ENCODE measurements at regions not wholly inside any gene's neighbourhood (a gene's known extent, or its start where the extent isn't known, plus 50 kb on each side); places are given as distances from the start of the nearest gene placed in this dataset.
A peak's percentile ranks its signal among the peaks of the same experiment; 100 is the strongest.

GRCh38 chr12:24551163-24551786 is 397.6 kb downstream of the BCAT1 start:
- H3K4me3 ChIP-seq (ENCODE audit: low read depth, low read length) = peak overlapping the region; percentile 25
- TF ChIP-seq CTCF (IDR thresholded peaks at IDR 0.05; ENCODE audit: low read depth, low read length) = no peak

GRCh38 chr12:24550609-24551008 is 398.3 kb downstream of the BCAT1 start:
- TF ChIP-seq CTCF (IDR thresholded peaks at IDR 0.05; ENCODE audit: low read depth, low read length) = no peak
- H3K4me3 ChIP-seq (ENCODE audit: low read depth, low read length) = peak overlapping the region; percentile 25

- TF ChIP-seq CTCF (IDR thresholded peaks at IDR 0.05; ENCODE audit: low read depth, low read length) = no peak
- H3K4me3 ChIP-seq (ENCODE audit: low read depth, low read length) = no peak overlapping the region
These were observed 402.2 kb downstream of the BCAT1 start for GRCh38 chr12:24546661-24547060.

GRCh38 chr12:24546084-24546483 is 402.8 kb downstream of the BCAT1 start:
- no peak overlapping the region for H3K4me3 ChIP-seq (ENCODE audit: low read depth, low read length)
- TF ChIP-seq CTCF (IDR thresholded peaks at IDR 0.05; ENCODE audit: low read depth, low read length) = no peak

GRCh38 chr12:24544368-24544767 is 404.5 kb downstream of the BCAT1 start:
- TF ChIP-seq CTCF (IDR thresholded peaks at IDR 0.05; ENCODE audit: low read depth, low read length) = no peak

GRCh38 chr12:24541193-24541871 is 407.6 kb downstream of the BCAT1 start:
- H3K4me3 ChIP-seq (ENCODE audit: low read depth, low read length) = no peak overlapping the region
- no peak for TF ChIP-seq CTCF (IDR thresholded peaks at IDR 0.05; ENCODE audit: low read depth, low read length)

More at GRCh38 chr12:24544368-24544767, 404.5 kb downstream of the BCAT1 start:
- no peak overlapping the region for H3K4me3 ChIP-seq (ENCODE audit: low read depth, low read length)

GRCh38 chr12:24539646-24540045 is 409.3 kb downstream of the BCAT1 start:
- H3K4me3 ChIP-seq (ENCODE audit: low read depth, low read length) = 0 out of 2 replicates have a peak overlapping the region, but pooled peaks have one; percentile 5
- no peak for TF ChIP-seq CTCF (IDR thresholded peaks at IDR 0.05; ENCODE audit: low read depth, low read length)
